ENCODE measurements at regions not wholly inside any gene's neighbourhood (a gene's known extent, or its start where the extent isn't known, plus 50 kb on each side); places are given as distances from the start of the nearest gene placed in this dataset.

DNA sequence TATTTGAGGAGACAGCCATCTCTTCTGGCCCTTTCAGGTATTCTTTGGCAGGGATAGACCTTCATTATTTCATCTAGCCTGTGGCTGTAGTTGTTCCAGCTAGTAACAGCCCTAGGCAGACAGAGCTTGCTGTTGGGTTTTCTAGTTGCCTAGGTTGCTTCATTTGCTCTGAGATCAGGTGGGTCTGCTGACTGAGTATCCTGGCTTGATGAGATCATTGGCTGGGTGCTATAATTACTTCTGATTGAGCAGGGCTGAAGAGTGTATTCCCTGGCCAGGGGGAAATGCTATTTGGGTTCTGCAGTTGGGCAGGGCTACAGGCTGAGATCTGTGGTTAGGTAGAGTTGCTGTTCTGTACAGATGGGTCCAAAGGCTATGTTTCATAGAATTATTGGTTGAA, 456.1 kb downstream of the PSAT1 start:
- TF ChIP-seq CTCF (IDR thresholded peaks at IDR 0.05): no peak
- TF ChIP-seq POLR2A (IDR thresholded peaks at IDR 0.05): no peak

Measured in uterus (tissue), 2 donors.